ENCODE measurements at regions not wholly inside any gene's neighbourhood (a gene's known extent, or its start where the extent isn't known, plus 50 kb on each side); places are given as distances from the start of the nearest gene placed in this dataset.

- Histone ChIP-seq H4K20me1 (ENCODE audit: insufficient read depth) (no peaks in the 10 kb centered on the region), H3K4me1 (replicated peaks; ENCODE audit: insufficient read depth) (peaks cover 5% of the 10 kb centered on the region), H3F3A (ENCODE audit: insufficient read depth, low read depth) (peaks cover 4% of the 10 kb centered on the region; the same call in 1 of the 2 replicates), H3K4me3 (no peak overlapping the region), H3K36me3 (ENCODE audit: low read depth) (no peaks in the 10 kb centered on the region), H3K9me3 (ENCODE audit: insufficient read depth, low read depth) (no peaks in the 10 kb centered on the region), H3K27ac (no peak overlapping the region), H3K4me2 (no peak overlapping the region), H3K9me2 (ENCODE audit: insufficient read depth) (no peaks in the 10 kb centered on the region), H3K27me3 (ENCODE audit: insufficient read depth, low read depth) (no peaks in the 10 kb centered on the region), H2AFZ (no peak overlapping the region), H3K79me2 (ENCODE audit: low read depth) (no peaks in the 10 kb centered on the region)
- BruUV-seq (replicated peaks), result no TSS peak
- POLR2A ChIA-PET (ENCODE audit: unreplicated experiment), result no interaction called here
- DNase-seq, result no peak
- TF ChIP-seq, protein P1, sequence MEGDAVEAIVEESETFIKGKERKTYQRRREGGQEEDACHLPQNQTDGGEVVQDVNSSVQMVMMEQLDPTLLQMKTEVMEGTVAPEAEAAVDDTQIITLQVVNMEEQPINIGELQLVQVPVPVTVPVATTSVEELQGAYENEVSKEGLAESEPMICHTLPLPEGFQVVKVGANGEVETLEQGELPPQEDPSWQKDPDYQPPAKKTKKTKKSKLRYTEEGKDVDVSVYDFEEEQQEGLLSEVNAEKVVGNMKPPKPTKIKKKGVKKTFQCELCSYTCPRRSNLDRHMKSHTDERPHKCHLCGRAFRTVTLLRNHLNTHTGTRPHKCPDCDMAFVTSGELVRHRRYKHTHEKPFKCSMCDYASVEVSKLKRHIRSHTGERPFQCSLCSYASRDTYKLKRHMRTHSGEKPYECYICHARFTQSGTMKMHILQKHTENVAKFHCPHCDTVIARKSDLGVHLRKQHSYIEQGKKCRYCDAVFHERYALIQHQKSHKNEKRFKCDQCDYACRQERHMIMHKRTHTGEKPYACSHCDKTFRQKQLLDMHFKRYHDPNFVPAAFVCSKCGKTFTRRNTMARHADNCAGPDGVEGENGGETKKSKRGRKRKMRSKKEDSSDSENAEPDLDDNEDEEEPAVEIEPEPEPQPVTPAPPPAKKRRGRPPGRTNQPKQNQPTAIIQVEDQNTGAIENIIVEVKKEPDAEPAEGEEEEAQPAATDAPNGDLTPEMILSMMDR (conservative IDR thresholded peaks at IDR 0.05), result no peak
- TF ChIP-seq EZH2 (IDR thresholded peaks at IDR 0.05; ENCODE audit: low read depth), result no peak
- intact Hi-C loops (cut with micrococcal nuclease; ENCODE audit: unreplicated experiment), result no loop called here
- CTCF ChIA-PET, result no interaction called here
These were observed 71.1 kb upstream of the CUX1 start for GRCh38 chr7:101746314-101746713.

- no peaks in the 10 kb centered on the region for H3K27me3 ChIP-seq (ENCODE audit: insufficient read depth, low read depth)
- H3K4me3 ChIP-seq, result no peak overlapping the region
- no peak overlapping the region for H3K4me2 ChIP-seq
- no peaks in the 10 kb centered on the region for H3K9me2 ChIP-seq (ENCODE audit: insufficient read depth)
- no peaks in the 10 kb centered on the region; the same call in 1 of the 2 replicates for H3F3A ChIP-seq (ENCODE audit: insufficient read depth, low read depth)
- no peaks in the 10 kb centered on the region for H3K9me3 ChIP-seq (ENCODE audit: insufficient read depth, low read depth)
- DNase-seq, result no peak
- H4K20me1 ChIP-seq (ENCODE audit: insufficient read depth), result no peaks in the 10 kb centered on the region
- H3K79me2 ChIP-seq (ENCODE audit: low read depth), result no peaks in the 10 kb centered on the region
- H2AFZ ChIP-seq, result no peak overlapping the region
- BruUV-seq (replicated peaks), result no TSS peak
- peaks cover 3% of the 10 kb centered on the region; the same call in 1 of the 2 replicates for H3K4me1 ChIP-seq (replicated peaks; ENCODE audit: insufficient read depth)
- ChIA-PET CTCF (no interaction called here), POLR2A (ENCODE audit: unreplicated experiment) (no interaction called here)
- TF ChIP-seq, protein P1 (conservative IDR thresholded peaks at IDR 0.05), result no peak
- TF ChIP-seq EZH2 (IDR thresholded peaks at IDR 0.05; ENCODE audit: low read depth), result no peak
- intact Hi-C loops (cut with micrococcal nuclease; ENCODE audit: unreplicated experiment), result no loop called here
- no peaks in the 10 kb centered on the region for H3K36me3 ChIP-seq (ENCODE audit: low read depth)
- no peak overlapping the region for H3K27ac ChIP-seq
These were observed 70.2 kb upstream of the CUX1 start for GRCh38 chr7:101747053-101747878.

GRCh38 chr7:101747879-101748345 is 69.5 kb upstream of the CUX1 start:
- DNase-seq, result no peak
- no peak overlapping the region for H3K4me3 ChIP-seq
- H4K20me1 ChIP-seq (ENCODE audit: insufficient read depth), result no peaks in the 10 kb centered on the region
- no peaks in the 10 kb centered on the region for H3K27me3 ChIP-seq (ENCODE audit: insufficient read depth, low read depth)
- no peak overlapping the region for H3K27ac ChIP-seq
- intact Hi-C loops (cut with micrococcal nuclease; ENCODE audit: unreplicated experiment), result no loop called here
- peaks cover 3% of the 10 kb centered on the region; the same call in 1 of the 2 replicates for H3K4me1 ChIP-seq (replicated peaks; ENCODE audit: insufficient read depth)
- no peaks in the 10 kb centered on the region; the same call in 1 of the 2 replicates for H3F3A ChIP-seq (ENCODE audit: insufficient read depth, low read depth)
- no peak overlapping the region for H2AFZ ChIP-seq
- POLR2A ChIA-PET (ENCODE audit: unreplicated experiment), result no interaction called here
- no peaks in the 10 kb centered on the region for H3K9me3 ChIP-seq (ENCODE audit: insufficient read depth, low read depth)
- H3K4me2 ChIP-seq, result no peak overlapping the region
- H3K36me3 ChIP-seq (ENCODE audit: low read depth), result no peaks in the 10 kb centered on the region
- CTCF ChIA-PET, result no interaction called here
- no peaks in the 10 kb centered on the region for H3K9me2 ChIP-seq (ENCODE audit: insufficient read depth)
- TF ChIP-seq, protein P1 (conservative IDR thresholded peaks at IDR 0.05), result no peak
- TF ChIP-seq EZH2 (IDR thresholded peaks at IDR 0.05; ENCODE audit: low read depth), result no peak
- no TSS peak for BruUV-seq (replicated peaks)
- no peaks in the 10 kb centered on the region for H3K79me2 ChIP-seq (ENCODE audit: low read depth)
